Upper lobe of right lung (tissue), 1 donor: ENCODE measurements at regions not wholly inside any gene's neighbourhood (a gene's known extent, or its start where the extent isn't known, plus 50 kb on each side); places are given as distances from the start of the nearest gene placed in this dataset.

Experiments used
- ATAC-seq: fragments of 200-7000 bp; cut with Tn5 transposase; one replicate; pipeline ENCODE4 v1.9.1; 2020; ENCODE audit warnings: mild to moderate bottlenecking, moderate library complexity
- DNase-seq: peaks from one replicate; pipeline ENCODE4 v3.0.0-alpha.2; 2020
- H3K27ac ChIP-seq: fragments of 200-600 bp; one replicate; pipeline ENCODE4 v1.8.0; 2022
- H3K27me3 ChIP-seq: fragments of 200-600 bp; one replicate; pipeline ENCODE4 v1.8.0; 2022; ENCODE audit warnings: mild to moderate bottlenecking
- H3K36me3 ChIP-seq: fragments of 200-600 bp; one replicate; pipeline ENCODE4 v1.8.0; 2022
- H3K4me1 ChIP-seq: fragments of 200-600 bp; one replicate; pipeline ENCODE4 v1.8.0; 2022
- H3K4me3 ChIP-seq: fragments of 200-600 bp; one replicate; pipeline ENCODE4 v1.8.0; 2022; ENCODE audit warnings: mild to moderate bottlenecking
- H3K9me3 ChIP-seq: fragments of 200-600 bp; one replicate; pipeline ENCODE4 v1.8.0; 2022
- CTCF ChIP-seq: fragments of 200-600 bp; IDR thresholded peaks from one replicate; pipeline ENCODE4 v1.8.0; 2022; ENCODE audit warnings: antibody characterized with exemption
- intact Hi-C: fragments of 100-400 bp; cut with DNase I; formaldehyde crosslinking; loops from one replicate; pipeline ENCODE4 v1.11.0; 2022
- donor health status: DM: no; HTN: yes; CAD: no; lungs with severe emphysema.

- Histone ChIP-seq H3K9me3 (no peaks in the 10 kb centered on the region), H3K36me3 (no peaks in the 10 kb centered on the region), H3K4me3 (no peak overlapping the region), H3K27me3 (no peaks in the 10 kb centered on the region), H3K27ac (no peak overlapping the region), H3K4me1 (no peaks in the 10 kb centered on the region)
- intact Hi-C loops: no loop called here
- TF ChIP-seq CTCF: no peak
- no peak for DNase-seq
- ATAC-seq: peak; percentile 39
Measured at GRCh38 chr3:124605781-124606579, 124.3 kb upstream of the UMPS start.

DNA sequence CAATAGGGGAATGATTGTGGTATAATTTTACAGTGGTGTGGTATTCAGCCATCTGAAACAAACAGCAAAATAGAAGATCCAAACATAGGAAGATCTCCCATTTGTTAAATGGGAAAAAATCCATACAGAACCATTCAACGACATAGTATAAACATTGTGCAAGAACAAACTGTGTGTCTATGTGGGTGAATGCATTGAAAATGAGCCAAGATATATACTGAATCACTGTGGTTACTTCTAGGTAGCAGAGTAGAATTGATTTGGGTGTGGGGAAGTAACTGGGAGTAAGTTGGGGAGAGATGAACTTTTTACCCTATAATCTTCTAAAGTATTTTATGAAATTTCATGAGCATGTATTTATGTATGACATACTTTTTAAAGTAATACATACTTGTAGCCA lies 123.1 kb upstream of the UMPS start:
- no peaks in the 10 kb centered on the region for H3K36me3 ChIP-seq
- no peaks in the 10 kb centered on the region for H3K27me3 ChIP-seq
- no peak overlapping the region for H3K27ac ChIP-seq
- H3K4me3 ChIP-seq: no peak overlapping the region
- DNase-seq (no peak), ATAC-seq (no peak)
- no peaks in the 10 kb centered on the region for H3K9me3 ChIP-seq
- intact Hi-C loops: no loop called here
- H3K4me1 ChIP-seq: no peaks in the 10 kb centered on the region
- no peak for TF ChIP-seq CTCF

- TF ChIP-seq CTCF: no peak
- no peaks in the 10 kb centered on the region for H3K4me1 ChIP-seq
Measured at GRCh38 chr3:124609402-124609801, 120.8 kb upstream of the UMPS start.

GRCh38 chr3:124610130-124610529 lies 120.1 kb upstream of the UMPS start:
- DNase-seq (no peak), ATAC-seq (no peak)
- Histone ChIP-seq H3K4me1 (no peaks in the 10 kb centered on the region), H3K36me3 (no peaks in the 10 kb centered on the region), H3K9me3 (no peaks in the 10 kb centered on the region), H3K27ac (no peak overlapping the region), H3K27me3 (no peaks in the 10 kb centered on the region), H3K4me3 (no peak overlapping the region)
- intact Hi-C loops: no loop called here
- no peak for TF ChIP-seq CTCF

More at GRCh38 chr3:124609402-124609801, 120.8 kb upstream of the UMPS start:
- no peak for ATAC-seq
- no peak overlapping the region for H3K27ac ChIP-seq
- no peaks in the 10 kb centered on the region for H3K36me3 ChIP-seq
- intact Hi-C loops: no loop called here
- H3K27me3 ChIP-seq: no peaks in the 10 kb centered on the region
- DNase-seq: no peak
- no peaks in the 10 kb centered on the region for H3K9me3 ChIP-seq
- H3K4me3 ChIP-seq: no peak overlapping the region

DNA sequence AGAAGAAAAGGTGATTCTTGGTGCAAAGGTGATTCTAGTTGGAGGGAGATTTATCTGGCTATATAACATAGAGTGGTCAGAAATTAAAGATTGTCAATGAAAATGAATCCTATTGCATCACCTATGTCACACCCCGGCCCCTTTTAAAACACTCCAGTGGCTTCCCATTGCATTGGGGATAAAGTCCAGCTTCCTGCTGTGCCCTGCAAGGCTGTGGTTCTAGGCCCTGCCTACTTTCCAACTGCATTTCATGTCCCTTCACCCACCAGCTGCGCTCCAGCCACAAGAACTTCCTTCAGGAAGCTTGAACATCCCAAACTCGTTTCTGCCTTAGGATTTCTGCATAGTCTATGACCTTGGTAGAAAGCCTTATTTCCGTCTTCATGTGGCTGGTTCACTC lies 118.7 kb upstream of the UMPS start:
- Histone ChIP-seq H3K9me3 (no peaks in the 10 kb centered on the region), H3K4me1 (no peaks in the 10 kb centered on the region), H3K36me3 (no peaks in the 10 kb centered on the region), H3K27me3 (no peaks in the 10 kb centered on the region), H3K4me3 (no peak overlapping the region), H3K27ac (no peak overlapping the region)
- TF ChIP-seq CTCF: no peak
- no peak for ATAC-seq
- intact Hi-C loops: no loop called here
- DNase-seq: no peak
